HG03354 (cell line): ENCODE measurements at regions not wholly inside any gene's neighbourhood (a gene's known extent, or its start where the extent isn't known, plus 50 kb on each side); places are given as distances from the start of the nearest gene placed in this dataset.

ENCODE experiments used
- ATAC-seq: cut with Tn5 transposase; IDR thresholded peaks from one replicate; pipeline ENCODE4 v1.9.1; 2021; ENCODE audit warnings: mild to moderate bottlenecking; ENCODE audit not compliant: unreplicated experiment, poor library complexity, severe bottlenecking

DNA sequence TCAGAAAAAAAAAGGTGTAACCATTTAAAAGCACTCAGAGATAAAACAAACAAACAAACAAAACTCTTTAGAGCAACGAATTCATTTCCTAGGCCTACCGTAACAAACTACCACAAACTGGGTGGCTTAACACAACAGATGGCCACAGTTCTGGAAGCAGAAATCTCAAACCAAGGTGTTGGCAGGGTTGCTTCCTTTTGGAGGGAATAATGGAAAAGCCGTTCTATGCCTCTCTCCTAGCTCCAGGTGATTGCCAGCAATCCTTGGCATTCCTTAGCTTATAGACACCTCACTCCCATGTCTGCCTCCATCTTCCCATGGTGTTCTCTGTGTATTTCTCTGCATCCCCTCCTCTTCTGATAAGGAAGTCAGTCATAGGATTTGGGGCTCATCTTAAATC lies 200.4 kb downstream of the RAB38 start:
- ATAC-seq, result no peak

DNA sequence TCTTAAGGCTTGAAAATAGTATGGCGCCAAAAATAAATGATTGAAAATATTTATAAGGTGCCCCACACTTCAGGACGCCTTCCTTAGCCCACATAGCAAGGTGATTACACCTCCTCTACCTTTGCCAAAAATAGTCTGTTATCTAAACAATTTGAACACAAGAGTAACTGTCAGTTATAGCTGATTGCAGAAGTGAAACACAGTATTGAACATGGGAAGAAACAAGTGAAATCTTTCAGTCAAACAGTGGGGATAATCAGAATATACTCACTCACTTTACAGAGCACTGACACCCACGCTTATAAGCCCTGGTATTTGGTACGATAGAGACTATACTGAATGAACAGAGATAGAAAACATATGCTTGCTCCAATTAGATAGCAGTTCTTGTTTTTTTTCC lies 203.1 kb downstream of the RAB38 start:
- no peak for ATAC-seq

DNA sequence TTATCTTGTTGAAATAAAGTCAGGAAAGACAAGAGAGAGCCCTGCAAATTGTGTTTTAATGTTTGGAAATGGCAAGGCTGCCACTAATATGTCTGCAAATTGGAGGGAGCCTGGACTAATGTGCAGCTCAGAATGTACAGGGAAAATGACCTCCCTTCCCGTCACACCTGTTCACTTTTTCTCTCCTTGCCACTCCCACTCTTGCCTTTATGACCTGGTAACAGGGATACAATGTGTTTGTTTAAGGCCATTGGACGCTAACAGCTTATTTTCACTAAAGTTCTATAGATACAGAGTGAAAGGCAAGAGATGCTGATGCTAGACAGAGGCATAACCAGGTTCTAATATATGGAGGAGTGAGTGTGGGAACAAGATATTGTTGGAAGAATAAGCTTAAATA lies 203.9 kb downstream of the RAB38 start:
- ATAC-seq, result no peak

DNA sequence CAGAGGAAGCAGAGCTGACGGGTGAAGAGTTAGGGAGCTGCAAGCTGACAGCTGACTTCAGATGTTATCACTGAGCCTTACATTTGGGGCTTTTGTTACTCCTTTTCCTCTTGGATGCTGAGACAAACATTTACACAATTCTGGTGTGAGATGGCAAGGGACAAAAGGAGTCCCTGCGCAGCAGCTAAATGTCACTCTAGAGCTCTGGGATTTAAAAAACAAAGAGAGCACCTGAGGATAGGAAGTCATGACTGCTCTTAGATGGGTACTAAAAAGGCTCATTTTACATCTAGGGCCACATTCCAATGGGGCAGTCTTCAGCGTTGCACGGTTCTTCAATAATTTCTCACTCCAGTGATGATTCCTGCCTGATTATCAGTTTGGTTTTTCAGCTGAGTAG lies 204.5 kb downstream of the RAB38 start:
- ATAC-seq, result no peak

DNA sequence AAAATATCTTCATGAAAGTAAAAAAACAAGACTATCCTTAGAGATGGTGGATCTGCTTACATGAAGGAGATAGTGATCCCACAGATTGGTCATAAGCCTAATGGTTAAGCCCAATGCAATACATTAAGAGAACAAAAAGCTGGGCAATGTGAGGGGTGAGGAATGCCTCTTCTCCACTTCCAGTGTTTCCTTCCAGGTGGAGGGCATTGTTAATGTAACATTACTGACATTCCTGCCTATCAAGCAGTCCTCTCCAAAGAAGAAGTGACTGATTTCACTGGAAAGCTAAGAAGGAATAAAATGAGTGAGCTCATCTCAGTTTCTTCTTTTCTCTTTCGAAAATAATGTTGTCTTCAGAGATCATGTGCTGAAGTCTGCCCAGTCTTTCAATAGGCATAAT lies 207.8 kb downstream of the RAB38 start:
- ATAC-seq, result no peak

DNA sequence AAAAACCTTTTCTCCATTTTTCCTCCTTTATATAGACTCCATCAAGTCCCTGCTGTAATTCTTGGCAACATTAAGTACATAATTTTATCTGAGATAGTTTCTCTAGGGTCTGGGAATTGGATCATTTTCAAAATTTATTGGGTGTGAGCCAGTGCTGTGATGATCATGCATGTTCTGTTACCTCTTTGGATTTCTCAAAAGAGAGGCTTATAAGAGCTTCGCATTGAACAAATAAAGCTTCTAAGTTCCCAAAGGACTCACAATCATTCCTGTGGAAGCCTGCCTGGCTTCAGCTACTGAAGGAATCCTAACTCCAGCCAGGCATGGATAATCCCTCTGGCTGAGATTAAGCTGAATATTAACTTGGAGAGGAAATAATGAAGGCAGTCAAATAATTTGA lies 208.5 kb downstream of the RAB38 start:
- no peak for ATAC-seq

DNA sequence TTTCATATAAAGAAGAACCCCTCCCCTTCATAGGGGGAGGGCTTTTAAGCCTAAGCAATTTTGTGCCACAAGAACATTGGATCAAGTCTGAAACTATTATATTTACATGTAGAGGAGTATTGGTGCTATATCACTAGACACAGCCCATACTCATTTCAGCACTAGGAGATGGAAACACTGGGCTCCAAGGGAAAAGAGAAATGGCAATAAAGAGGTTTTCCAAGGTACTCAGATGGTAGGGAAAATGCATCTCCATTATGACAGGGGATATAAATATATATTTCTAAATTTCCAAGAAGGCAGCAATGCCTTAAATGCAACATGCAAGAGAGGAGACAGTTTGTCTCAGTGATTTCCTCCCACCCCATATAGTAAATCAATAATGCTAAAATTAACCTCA lies 209.0 kb downstream of the RAB38 start:
- ATAC-seq, result no peak

DNA sequence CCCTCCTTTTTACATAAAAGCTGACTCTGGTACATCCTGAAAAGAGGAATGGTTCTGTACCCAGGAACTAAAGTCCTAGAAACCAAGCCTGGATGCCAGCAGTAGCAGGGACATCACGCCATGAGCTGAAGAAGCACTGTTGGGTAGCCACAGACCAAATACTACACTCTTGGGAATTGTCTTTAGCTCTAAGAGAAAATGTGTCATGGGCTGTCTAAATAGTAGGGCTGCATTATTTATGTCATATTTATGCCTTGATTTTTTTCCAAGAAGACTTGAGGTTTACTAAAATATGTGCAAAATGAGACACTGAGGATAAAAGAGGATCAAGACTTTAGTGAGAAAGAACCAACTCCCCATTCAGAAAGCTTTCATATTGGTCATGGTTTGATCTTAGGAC lies 213.6 kb downstream of the RAB38 start:
- ATAC-seq, result no peak

DNA sequence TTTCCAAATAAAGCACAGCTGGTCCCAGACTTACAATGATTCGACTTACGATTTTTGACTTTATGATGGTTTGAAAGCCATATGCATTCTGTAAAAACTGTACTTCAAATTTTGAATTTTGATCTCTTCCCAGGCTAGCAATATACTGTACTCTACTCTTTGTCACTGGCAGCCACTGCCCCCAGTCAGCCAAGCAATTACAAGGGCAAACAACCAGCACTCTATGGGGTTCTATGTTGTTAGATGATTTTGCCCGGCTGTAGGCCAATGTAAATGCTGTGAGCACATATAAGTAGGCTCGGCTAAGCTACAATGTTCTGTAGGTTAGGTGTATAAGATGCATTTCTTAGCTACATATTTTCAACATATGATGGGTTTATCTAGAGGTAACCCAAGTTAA lies 217.3 kb downstream of the RAB38 start:
- no peak for ATAC-seq

DNA sequence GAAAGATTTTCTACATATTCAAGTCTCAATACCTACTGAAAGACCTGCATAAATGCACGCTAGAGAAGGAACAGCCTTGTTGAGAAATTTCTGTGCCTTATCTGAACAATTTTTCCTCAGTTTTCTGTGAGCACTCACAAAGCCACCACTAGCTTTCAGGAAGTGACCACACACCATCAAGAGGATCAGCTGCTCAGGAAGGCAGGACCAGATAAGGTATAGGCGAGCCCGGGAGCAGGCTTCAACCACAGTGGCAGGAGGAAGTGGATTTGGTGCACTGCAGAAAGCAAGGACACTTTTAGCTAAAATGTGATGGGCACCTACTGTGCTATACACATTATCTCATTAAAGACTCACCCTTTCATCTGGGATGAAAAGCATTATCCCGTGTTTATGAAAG lies 220.8 kb downstream of the RAB38 start:
- no peak for ATAC-seq

DNA sequence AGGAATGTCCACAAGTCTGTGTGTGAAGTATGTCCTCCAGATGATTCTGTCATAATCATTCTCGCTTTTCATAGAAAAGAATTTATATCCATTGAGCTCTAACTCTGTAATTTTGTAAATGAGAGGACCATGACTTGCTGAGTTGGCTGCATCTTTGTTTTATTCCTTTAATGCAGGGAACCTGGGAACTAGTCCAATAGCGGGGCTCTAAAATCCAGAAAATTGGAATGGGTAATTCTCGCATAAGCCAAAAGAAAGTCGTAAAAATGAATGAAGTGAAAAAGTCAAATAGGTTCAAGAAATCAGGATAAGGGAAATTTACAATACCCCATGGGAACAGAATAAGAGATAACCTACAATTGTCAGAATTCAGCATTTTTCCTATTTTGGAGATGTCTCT lies 232.5 kb downstream of the RAB38 start:
- ATAC-seq, result no peak

DNA sequence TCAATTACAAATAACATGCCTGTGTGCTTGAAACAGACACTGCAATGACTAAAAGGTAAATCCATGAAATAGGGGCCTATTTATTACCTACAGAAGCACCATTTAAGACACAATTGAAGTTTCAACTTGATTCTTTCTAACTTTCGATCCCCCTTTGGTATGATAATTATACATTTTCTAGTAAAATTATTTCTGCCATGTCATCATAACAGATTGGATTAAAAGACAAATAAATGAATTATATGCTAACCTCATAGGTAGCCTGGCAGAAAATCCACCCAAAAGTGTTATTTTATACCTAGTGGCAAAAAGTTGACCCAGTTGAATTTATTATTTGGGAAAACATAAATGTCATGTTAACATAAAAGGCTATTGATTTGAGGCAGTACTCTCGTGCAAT lies 241.1 kb downstream of the RAB38 start:
- ATAC-seq, result no peak

DNA sequence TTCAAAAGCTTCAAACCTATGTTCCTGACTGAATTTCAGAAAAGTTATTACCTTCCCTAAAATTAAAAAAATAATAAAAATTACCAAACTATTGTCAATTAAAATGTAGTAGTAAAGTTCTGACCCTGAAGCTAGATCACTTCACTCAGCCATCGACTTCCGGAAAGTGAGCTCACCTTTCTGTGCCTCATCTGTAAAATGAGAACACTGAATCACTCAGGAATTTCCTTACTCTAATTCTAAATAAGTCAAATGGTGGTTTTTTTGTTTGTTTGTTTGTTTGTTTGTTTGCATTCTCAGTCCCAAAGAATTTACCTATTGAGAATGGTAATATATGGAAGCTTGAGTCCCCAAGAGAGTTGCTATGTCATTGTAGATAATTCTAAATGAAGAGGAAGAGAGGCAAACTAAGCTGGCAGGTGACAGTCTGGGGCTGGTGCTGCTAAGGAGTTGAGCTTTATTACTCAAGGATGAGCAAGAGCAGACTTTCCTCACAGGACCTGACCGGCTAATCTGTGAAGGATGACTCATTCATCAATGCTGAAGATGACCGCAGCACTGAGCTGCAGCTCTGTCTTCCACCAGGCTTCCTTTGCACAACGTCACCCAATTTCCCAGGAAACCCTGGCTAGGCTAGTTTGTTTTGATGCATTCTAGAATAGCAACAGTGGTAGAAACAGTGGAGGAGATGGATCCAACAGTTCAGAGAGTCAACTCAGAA lies 248.8 kb downstream of the RAB38 start:
- no peak for ATAC-seq

DNA sequence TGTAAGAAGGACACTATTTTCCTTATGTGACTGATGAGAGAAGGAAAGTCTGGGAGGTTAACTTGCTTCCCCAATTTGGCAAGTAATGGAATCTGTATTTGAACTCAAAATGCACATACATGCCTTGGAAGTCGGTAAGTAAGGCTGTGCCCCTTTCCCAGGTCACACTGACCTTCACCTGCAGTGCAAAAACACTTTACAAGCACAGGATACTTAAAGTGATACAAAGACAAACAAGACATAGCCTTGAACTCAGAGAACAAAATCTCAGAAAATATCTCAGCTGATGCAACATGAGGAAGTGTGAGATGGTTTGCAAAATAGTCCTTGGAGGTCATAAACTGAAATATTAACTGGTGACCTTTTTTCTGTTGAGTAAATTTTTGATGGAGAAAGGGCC lies 251.1 kb downstream of the RAB38 start:
- no peak for ATAC-seq

DNA sequence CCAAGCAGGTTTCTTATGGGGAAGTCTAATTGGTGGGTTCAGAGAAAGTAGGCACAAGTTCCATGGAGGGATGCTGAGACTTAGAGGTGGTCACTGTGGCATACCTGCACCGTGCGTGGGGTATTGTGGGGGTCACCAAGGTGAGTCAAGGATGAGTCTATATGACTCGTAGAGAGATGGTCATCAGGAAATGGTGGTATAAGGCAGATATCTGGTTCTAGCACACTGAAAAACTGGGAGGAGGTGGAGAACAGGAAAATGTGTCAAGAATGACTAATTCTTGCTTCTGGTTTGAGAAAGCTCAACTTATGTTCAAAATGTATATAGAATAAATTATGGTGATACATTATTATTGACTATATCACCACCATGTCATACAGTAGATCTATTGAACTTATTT lies 258.1 kb downstream of the RAB38 start:
- ATAC-seq, result no peak

DNA sequence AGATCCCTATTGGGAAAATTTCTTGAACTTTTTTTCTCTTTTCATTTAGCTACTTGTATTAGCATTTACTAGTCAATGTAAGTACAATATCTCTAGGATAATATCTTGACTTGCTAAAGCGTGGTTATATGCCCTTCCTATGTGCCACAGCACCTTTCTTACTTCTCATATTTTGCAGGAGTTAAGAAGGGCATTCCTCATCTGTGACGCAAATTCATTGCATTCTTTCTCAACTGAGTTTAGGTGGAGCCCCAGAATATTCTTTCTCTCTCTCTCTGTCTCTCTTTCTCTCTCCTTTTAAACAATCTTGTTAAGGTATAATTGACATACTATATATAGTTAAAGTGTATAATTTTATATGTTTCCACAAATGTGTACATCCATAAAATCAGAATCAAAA lies 266.1 kb downstream of the RAB38 start:
- ATAC-seq, result no peak

DNA sequence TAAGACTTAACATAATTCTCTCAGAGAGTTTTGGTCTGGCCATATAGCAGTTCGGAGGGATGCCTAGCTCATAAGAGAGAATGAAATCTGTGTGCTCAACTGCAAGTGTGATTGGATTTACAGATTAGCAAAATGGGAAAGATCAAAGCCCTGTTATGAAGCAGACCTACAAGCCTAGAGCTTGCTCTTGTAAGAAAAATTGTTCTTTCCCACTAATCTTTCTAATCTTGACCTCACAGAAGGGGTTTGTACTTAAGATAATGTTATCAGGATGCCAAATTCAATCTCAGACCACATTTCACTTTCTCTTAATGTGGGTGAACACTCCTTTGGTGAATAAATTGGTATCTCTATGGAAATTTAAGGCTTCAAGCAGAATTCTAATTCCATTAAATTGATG lies 267.2 kb downstream of the RAB38 start:
- no peak for ATAC-seq

DNA sequence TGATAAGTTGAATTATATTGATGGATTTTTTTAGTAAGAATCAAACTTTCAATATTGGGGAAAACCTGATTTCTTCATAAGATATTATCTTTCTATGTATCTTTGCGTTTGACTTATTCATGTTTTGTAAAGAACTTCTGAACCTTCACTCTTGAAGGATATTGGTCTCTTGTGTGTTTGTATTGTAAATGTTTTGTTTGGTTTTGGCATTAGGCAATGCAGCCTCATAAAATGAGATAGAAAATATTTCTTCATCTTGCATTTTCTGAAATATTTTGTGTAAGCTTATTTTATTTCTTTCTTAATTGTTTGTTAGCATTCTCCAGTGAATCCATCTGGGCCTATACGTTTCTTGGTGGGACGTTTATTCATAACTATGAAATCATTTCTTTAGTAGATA lies 271.9 kb downstream of the RAB38 start:
- ATAC-seq, result no peak

DNA sequence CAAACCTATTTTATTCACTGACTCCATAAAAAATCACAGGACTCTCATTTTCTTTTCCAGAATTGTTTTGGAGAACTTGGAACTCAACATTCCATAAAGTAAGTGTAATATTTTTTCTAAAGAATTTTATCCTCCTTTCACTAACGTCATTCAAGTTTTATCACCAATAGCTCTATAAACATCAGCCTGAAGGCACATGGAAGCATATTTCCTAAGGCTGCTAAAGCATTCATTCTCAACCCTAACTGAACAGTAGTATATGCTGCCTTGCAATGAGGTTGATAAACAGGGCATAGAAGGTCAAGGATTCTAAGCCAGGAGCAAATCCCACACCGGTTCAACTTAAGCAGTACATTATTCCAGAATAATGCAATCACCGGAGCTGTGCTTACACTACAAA lies 273.9 kb downstream of the RAB38 start:
- ATAC-seq, result no peak

DNA sequence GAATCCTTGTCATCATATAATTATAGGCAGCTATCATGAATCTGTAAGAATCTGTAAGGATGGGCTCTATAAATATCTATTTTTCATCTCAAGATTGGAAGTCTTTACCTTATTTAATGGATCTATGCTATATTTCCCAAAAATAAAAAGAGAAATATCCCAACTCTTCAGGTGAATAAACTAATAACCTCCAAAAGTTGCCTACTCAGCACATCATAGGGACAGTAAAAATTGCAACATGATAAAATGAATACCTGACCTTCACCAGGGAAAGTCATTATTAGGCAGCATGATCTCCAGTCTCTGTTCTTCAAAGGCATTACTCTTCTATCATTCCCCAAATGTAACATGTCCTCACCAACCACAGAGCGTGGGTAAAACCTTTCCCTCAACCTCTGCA lies 277.3 kb downstream of the RAB38 start:
- no peak for ATAC-seq

DNA sequence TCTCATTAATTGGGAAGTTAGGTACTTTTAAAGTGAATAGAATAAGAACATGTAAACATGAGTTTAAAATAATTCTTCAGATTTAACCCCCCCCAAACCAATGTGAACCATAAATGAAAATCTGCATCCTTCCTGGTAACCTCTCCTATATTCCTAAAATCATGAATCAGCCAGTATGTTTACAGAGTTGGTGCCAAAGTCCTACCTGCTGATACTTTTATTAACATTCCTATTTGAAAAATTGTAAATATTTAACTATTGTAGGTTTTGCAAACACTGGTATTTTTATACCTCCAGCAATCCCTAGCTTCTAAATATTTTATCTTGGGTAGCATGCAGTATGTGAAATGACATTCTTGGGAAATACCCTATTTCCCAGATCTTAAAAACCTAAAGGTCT lies 278.2 kb downstream of the RAB38 start:
- ATAC-seq, result no peak

DNA sequence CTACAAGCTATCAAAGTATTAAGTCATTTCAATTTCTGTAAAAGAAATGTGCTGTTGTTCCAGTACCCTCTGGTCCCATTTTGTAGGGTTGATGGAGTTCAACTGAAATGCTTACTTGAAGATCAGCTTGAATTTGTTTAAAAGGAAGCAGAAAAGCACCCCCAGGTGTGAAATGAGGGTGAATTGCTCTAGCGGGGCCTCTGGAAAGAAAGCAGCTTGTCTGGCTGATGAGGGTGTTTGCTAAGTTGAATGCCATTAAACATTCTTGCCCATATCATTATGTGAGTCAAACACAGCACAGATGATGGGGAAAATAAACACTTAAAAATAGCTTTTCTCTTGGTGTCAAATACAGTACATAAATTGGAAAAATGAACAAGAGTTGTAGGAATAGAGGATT lies 280.3 kb downstream of the RAB38 start:
- ATAC-seq, result no peak
